GM12892 (cell line): ENCODE measurements at regions not wholly inside any gene's neighbourhood (a gene's known extent, or its start where the extent isn't known, plus 50 kb on each side); places are given as distances from the start of the nearest gene placed in this dataset.

ENCODE experiments used
- POLR2A ChIP-seq: IDR thresholded peaks from 2 replicates; pipeline ENCODE4 v1.6.1; 2011; ENCODE audit warnings: low read depth, low read length, control low read depth
- TAF1 ChIP-seq: IDR thresholded peaks from 2 replicates; pipeline ENCODE4 v1.6.1; 2011; ENCODE audit warnings: low read depth, mild to moderate bottlenecking, control low read depth, low read length, borderline replicate concordance

- TF ChIP-seq TAF1 (no peak), POLR2A (no peak)
Observed at GRCh38 chr2:7748717-7749415, 831.7 kb downstream of the RNF144A start.
